Bronchial epithelial cell (primary cell): ENCODE measurements at regions not wholly inside any gene's neighbourhood (a gene's known extent, or its start where the extent isn't known, plus 50 kb on each side); places are given as distances from the start of the nearest gene placed in this dataset.

Source experiments
- DNase-seq: peaks from one replicate; pipeline ENCODE4 v3.0.0-alpha.2; 2010; ENCODE audit warnings: low read depth
- FAIRE-seq: peaks from 2 replicates; lab custom pipeline; 2011; peaks lifted over from hg19 to GRCh38; lab: Jason Lieb, UNC
- H3K27me3 ChIP-seq: 2 replicates; pipeline ENCODE4 v1.5.1; 2011; ENCODE audit warnings: low read length; ENCODE audit not compliant: control insufficient read depth, insufficient read depth
- H3K36me3 ChIP-seq: 2 replicates; pipeline ENCODE4 v1.5.1; 2011; ENCODE audit warnings: low read length; ENCODE audit not compliant: control insufficient read depth, insufficient read depth
- H3K4me3 ChIP-seq: 2 replicates; pipeline ENCODE4 v1.5.1; 2011; ENCODE audit warnings: mild to moderate bottlenecking, low read depth, low read length, control low read depth
- CTCF ChIP-seq: IDR thresholded peaks from 2 replicates; pipeline ENCODE4 v1.5.1; 2011; ENCODE audit warnings: mild to moderate bottlenecking, moderate library complexity, low read length, control low read depth, inconsistent platforms; ENCODE audit not compliant: insufficient read depth, severe bottlenecking

GRCh38 chr2:58414506-58414905 lies 173.4 kb upstream of the FANCL start:
- Histone ChIP-seq H3K4me3 (no peak overlapping the region), H3K27me3 (no peaks in the 10 kb centered on the region), H3K36me3 (no peaks in the 10 kb centered on the region)
- no peak for DNase-seq
- FAIRE-seq, result no peak
- TF ChIP-seq CTCF, result no peak

GRCh38 chr2:58410549-58410948 lies 169.4 kb upstream of the FANCL start:
- peak; percentile 43 for FAIRE-seq

GRCh38 chr2:58407487-58407886 lies 166.4 kb upstream of the FANCL start:
- H3K27me3 ChIP-seq, result no peaks in the 10 kb centered on the region
- no peaks in the 10 kb centered on the region for H3K36me3 ChIP-seq
- no peak overlapping the region for H3K4me3 ChIP-seq
- FAIRE-seq (no peak), DNase-seq (no peak)
- no peak for TF ChIP-seq CTCF

More at GRCh38 chr2:58410549-58410948, 169.4 kb upstream of the FANCL start:
- no peak for TF ChIP-seq CTCF
- Histone ChIP-seq H3K4me3 (no peak overlapping the region), H3K36me3 (no peaks in the 10 kb centered on the region), H3K27me3 (no peaks in the 10 kb centered on the region)
- no peak for DNase-seq

GRCh38 chr2:58405341-58405740 lies 164.2 kb upstream of the FANCL start:
- DNase-seq, result no peak
- Histone ChIP-seq H3K36me3 (no peaks in the 10 kb centered on the region), H3K27me3 (no peaks in the 10 kb centered on the region), H3K4me3 (no peak overlapping the region)
- no peak for TF ChIP-seq CTCF
- no peak for FAIRE-seq

- no peak overlapping the region for H3K4me3 ChIP-seq
- no peak for TF ChIP-seq CTCF
These were observed 160.8 kb upstream of the FANCL start for GRCh38 chr2:58401936-58402335.

GRCh38 chr2:58398406-58398805 lies 157.3 kb upstream of the FANCL start:
- no peaks in the 10 kb centered on the region for H3K27me3 ChIP-seq
- TF ChIP-seq CTCF, result no peak

More at GRCh38 chr2:58401936-58402335, 160.8 kb upstream of the FANCL start:
- Histone ChIP-seq H3K36me3 (no peaks in the 10 kb centered on the region), H3K27me3 (no peaks in the 10 kb centered on the region)
- DNase-seq, result no peak
- no peak for FAIRE-seq

More at GRCh38 chr2:58398406-58398805, 157.3 kb upstream of the FANCL start:
- H3K36me3 ChIP-seq, result no peaks in the 10 kb centered on the region
- H3K4me3 ChIP-seq, result no peak overlapping the region
- FAIRE-seq (no peak), DNase-seq (no peak)
